ENCODE measurements at regions not wholly inside any gene's neighbourhood (a gene's known extent, or its start where the extent isn't known, plus 50 kb on each side); places are given as distances from the start of the nearest gene placed in this dataset.

GRCh38 chr3:6654670-6655069 is 206.2 kb upstream of the GRM7 start:
- intact Hi-C loops (cut with DNase I): no loop called here

GRCh38 chr3:6655275-6655674 is 205.6 kb upstream of the GRM7 start:
- Histone ChIP-seq H3K9me3 (no peaks in the 10 kb centered on the region), H3K36me3 (no peaks in the 10 kb centered on the region), H3K27me3 (no peaks in the 10 kb centered on the region), H3K4me1 (ENCODE audit: insufficient read depth) (no peaks in the 10 kb centered on the region), H3K4me3 (no peak overlapping the region), H3K27ac (no peak overlapping the region)
- intact Hi-C loops (cut with DNase I): no loop called here
- no peak for DNase-seq
- TF ChIP-seq POLR2A (IDR thresholded peaks at IDR 0.05) (no peak), EP300 (IDR thresholded peaks at IDR 0.05) (no peak), CTCF (IDR thresholded peaks at IDR 0.05) (no peak)
- 71 to 83% (median 72%) methylated on average over 2 of the region's 2 CpGs for WGBS, 3 donors

More at GRCh38 chr3:6654670-6655069, 206.2 kb upstream of the GRM7 start:
- Histone ChIP-seq H3K36me3 (no peaks in the 10 kb centered on the region), H3K4me3 (no peak overlapping the region), H3K27me3 (no peaks in the 10 kb centered on the region), H3K9me3 (no peaks in the 10 kb centered on the region), H3K27ac (no peak overlapping the region), H3K4me1 (ENCODE audit: insufficient read depth) (no peaks in the 10 kb centered on the region)
- TF ChIP-seq CTCF (IDR thresholded peaks at IDR 0.05) (no peak), POLR2A (IDR thresholded peaks at IDR 0.05) (no peak), EP300 (IDR thresholded peaks at IDR 0.05) (no peak)
- no peak for DNase-seq
- 84 to 100% (median 94%) methylated on average over 1 of the region's 1 CpG for WGBS, 3 donors

- Histone ChIP-seq H3K9me3 (no peaks in the 10 kb centered on the region), H3K4me3 (no peak overlapping the region), H3K4me1 (ENCODE audit: insufficient read depth) (no peaks in the 10 kb centered on the region), H3K27me3 (no peaks in the 10 kb centered on the region), H3K27ac (no peak overlapping the region), H3K36me3 (no peaks in the 10 kb centered on the region)
- 83 to 89% (median 85%) methylated on average over 2 of the region's 2 CpGs for WGBS, 3 donors
- DNase-seq: no peak
- intact Hi-C loops (cut with DNase I): no loop called here
- no peak for TF ChIP-seq POLR2A (IDR thresholded peaks at IDR 0.05)
- TF ChIP-seq CTCF (IDR thresholded peaks at IDR 0.05): no peak
- no peak for TF ChIP-seq EP300 (IDR thresholded peaks at IDR 0.05)
These were observed 203.3 kb upstream of the GRM7 start for GRCh38 chr3:6657591-6657990.

- WGBS, 3 donors: 76 to 85% (median 79%) methylated on average over 2 of the region's 2 CpGs
- H3K27ac ChIP-seq: no peak overlapping the region
- H3K27me3 ChIP-seq: no peaks in the 10 kb centered on the region
- H3K36me3 ChIP-seq: no peaks in the 10 kb centered on the region
- no peak for TF ChIP-seq POLR2A (IDR thresholded peaks at IDR 0.05)
- TF ChIP-seq CTCF (IDR thresholded peaks at IDR 0.05): no peak
- no peak for TF ChIP-seq EP300 (IDR thresholded peaks at IDR 0.05)
- intact Hi-C loops (cut with DNase I): no loop called here
- DNase-seq: no peak
- H3K4me1 ChIP-seq (ENCODE audit: insufficient read depth): no peaks in the 10 kb centered on the region
- H3K4me3 ChIP-seq: no peak overlapping the region
- no peaks in the 10 kb centered on the region for H3K9me3 ChIP-seq
These were observed 193.6 kb upstream of the GRM7 start for GRCh38 chr3:6667354-6667753.

GRCh38 chr3:6671363-6671762 is 189.6 kb upstream of the GRM7 start:
- Histone ChIP-seq H3K4me3 (no peak overlapping the region), H3K27me3 (no peaks in the 10 kb centered on the region), H3K4me1 (ENCODE audit: insufficient read depth) (no peaks in the 10 kb centered on the region), H3K36me3 (no peaks in the 10 kb centered on the region), H3K9me3 (no peaks in the 10 kb centered on the region), H3K27ac (no peak overlapping the region)
- intact Hi-C loops (cut with DNase I): no loop called here
- TF ChIP-seq EP300 (IDR thresholded peaks at IDR 0.05) (no peak), POLR2A (IDR thresholded peaks at IDR 0.05) (no peak), CTCF (IDR thresholded peaks at IDR 0.05) (no peak)
- no peak for DNase-seq
- 4 to 11% (median 7%) methylated on average over 1 of the region's 1 CpG for WGBS, 3 donors
